ENCODE measurements at regions not wholly inside any gene's neighbourhood (a gene's known extent, or its start where the extent isn't known, plus 50 kb on each side); places are given as distances from the start of the nearest gene placed in this dataset.
"Not testable (repeated sequence)": the region's sequence is repeated elsewhere in the genome, so short reads cannot be mapped to it uniquely, and the experiment has no call there.

DNA sequence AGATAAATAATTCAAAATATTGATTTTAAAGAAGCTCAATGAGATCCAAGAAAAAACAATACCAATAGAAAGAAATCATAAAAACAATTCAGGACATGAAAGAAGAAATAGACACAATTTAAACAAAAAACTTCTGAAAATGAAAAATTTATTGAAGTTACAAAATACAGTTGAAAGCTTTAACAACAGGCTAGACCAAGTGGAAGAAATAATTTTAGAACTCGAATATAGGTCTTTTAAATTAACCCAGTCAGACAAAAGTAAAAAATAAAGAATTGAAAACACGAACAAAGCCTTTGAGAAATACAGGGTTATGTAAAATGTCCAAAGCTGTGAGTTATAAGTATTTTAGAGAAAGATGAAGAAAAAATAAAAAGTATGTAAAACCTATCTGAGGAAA lies 152.4 kb upstream of the SMIM30 start:
- DNase-seq (ENCODE audit: low spot score): no peak
- TF ChIP-seq, protein P1, sequence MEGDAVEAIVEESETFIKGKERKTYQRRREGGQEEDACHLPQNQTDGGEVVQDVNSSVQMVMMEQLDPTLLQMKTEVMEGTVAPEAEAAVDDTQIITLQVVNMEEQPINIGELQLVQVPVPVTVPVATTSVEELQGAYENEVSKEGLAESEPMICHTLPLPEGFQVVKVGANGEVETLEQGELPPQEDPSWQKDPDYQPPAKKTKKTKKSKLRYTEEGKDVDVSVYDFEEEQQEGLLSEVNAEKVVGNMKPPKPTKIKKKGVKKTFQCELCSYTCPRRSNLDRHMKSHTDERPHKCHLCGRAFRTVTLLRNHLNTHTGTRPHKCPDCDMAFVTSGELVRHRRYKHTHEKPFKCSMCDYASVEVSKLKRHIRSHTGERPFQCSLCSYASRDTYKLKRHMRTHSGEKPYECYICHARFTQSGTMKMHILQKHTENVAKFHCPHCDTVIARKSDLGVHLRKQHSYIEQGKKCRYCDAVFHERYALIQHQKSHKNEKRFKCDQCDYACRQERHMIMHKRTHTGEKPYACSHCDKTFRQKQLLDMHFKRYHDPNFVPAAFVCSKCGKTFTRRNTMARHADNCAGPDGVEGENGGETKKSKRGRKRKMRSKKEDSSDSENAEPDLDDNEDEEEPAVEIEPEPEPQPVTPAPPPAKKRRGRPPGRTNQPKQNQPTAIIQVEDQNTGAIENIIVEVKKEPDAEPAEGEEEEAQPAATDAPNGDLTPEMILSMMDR (IDR thresholded peaks at IDR 0.05; ENCODE audit: extremely low read depth, missing control alignments): no peak

DNA sequence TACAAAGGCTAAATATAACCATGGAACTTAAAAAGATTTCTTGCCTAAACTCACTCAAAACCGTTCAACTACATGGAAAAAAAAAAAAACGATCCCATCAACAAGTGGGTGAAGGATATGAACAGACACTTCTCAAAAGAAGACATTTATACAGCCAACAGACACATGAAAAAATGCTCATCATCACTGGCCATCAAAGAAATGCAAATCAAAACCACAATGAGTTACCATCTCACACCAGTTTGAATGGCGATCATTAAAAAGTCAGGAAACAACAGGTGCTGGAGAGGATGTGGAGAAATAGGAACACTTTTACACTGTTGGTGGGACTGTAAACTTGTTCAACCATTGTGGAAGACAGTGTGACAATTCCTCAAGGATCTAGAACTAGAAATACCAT lies 151.2 kb upstream of the SMIM30 start:
- DNase-seq (ENCODE audit: low spot score): not testable (repeated sequence)

DNA sequence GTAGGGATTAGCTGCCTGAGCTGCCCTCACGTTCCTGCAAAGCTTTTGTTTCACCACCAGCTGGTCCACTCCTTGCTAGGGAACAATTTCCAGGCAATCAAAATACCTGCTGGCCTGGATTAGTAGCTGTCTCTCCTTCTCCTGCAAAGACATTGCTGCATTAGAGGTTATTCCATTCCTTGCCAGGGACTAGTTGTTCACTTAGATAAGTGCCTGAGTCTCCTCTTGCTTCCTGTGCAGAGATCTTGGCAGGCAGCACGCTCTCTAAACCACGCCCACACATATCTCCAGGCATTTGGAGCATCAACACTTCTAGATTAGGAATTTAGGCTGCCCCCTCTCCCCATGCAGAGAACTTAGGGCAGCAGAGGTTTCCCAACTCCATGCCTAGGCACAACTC lies 150.4 kb upstream of the SMIM30 start:
- TF ChIP-seq, protein P1 (IDR thresholded peaks at IDR 0.05; ENCODE audit: extremely low read depth, missing control alignments): no peak
- DNase-seq (ENCODE audit: low spot score): no peak

DNA sequence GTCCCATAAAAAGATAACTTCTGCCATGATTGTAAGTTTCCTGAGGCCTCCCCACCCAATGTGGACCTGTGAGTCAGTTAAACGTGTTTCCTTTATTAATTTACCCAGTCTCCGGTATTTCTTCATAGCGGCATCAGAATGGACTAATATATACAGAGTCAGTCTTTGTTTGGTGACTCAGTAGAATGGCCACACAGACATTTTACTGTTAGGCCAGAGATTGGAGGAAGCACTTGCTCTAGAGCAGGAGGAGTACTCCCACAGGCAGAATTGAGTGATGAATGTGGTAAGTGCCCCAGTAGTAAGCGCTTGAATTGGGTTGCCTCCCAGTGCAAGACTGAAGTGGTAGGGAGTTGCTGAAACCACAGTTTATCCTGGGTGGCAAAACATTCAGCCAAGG lies 149.5 kb upstream of the SMIM30 start:
- TF ChIP-seq, protein P1 (IDR thresholded peaks at IDR 0.05; ENCODE audit: extremely low read depth, missing control alignments): no peak
- no peak for DNase-seq (ENCODE audit: low spot score)

DNA sequence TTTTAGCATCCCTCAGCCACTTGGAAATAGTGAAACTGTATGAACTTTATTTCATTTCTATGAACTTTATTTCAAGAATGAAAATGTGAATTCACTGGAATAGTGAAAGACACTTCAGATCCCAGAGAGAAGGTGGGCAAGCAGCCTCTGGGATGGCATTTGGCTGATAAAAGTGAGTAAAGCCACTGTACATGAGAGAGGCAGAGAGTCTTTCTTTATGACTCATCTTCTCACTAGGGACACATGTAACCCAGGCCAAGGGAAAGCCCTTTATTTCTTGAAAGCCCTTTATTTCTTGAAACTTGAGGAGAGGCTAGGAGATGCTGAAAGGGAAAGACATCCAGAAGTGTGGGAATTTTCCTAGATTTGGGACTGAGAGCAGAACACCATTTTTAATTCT lies 148.9 kb upstream of the SMIM30 start:
- no peak for DNase-seq (ENCODE audit: low spot score)
- TF ChIP-seq, protein P1 (IDR thresholded peaks at IDR 0.05; ENCODE audit: extremely low read depth, missing control alignments): no peak

DNA sequence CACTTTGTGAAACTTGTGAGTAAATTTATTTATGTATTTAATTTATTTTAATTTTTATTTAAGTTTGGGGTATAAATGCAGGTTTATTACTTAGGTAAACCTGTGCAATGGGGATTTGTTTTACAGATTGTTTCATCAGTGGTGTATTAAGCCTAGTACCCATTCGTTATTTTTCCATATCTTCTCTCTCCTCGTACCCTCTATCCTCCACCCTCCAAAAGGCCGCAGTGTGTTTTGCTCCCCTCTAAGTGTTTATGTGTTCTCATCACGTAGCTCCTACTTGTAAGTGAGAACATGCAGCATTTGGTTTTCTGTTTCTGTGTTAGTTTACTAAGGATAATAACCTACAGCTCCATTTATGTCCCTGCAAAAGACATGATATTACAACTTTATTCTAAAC lies 145.4 kb upstream of the SMIM30 start:
- DNase-seq (ENCODE audit: low spot score): no peak
- TF ChIP-seq, protein P1 (IDR thresholded peaks at IDR 0.05; ENCODE audit: extremely low read depth, missing control alignments): no peak

DNA sequence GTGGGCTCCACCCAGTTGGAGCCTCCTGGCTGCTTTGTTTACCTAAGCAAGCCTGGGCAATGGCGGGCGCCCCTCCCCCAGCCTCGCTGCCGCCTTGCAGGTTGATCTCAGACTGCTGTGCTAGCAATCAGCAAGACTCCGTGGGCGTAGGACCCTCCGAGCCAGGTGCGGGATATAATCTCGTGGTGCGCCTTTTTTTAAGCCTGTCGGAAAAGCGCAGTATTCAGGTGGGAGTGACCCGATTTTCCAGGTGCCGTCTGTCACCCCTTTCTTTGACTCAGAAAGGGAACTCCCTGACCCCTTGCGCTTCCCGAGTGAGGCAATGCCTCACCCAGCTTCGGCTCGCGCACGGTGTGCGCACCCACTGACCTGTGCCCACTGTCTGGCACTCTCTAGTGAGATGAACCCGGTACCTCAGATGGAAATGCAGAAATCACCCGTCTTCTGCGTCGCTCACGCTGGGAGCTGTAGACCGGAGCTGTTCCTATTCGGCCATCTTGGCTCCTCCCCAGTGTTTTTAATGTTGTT lies 144.9 kb upstream of the SMIM30 start:
- DNase-seq (ENCODE audit: low spot score): not testable (repeated sequence)

DNA sequence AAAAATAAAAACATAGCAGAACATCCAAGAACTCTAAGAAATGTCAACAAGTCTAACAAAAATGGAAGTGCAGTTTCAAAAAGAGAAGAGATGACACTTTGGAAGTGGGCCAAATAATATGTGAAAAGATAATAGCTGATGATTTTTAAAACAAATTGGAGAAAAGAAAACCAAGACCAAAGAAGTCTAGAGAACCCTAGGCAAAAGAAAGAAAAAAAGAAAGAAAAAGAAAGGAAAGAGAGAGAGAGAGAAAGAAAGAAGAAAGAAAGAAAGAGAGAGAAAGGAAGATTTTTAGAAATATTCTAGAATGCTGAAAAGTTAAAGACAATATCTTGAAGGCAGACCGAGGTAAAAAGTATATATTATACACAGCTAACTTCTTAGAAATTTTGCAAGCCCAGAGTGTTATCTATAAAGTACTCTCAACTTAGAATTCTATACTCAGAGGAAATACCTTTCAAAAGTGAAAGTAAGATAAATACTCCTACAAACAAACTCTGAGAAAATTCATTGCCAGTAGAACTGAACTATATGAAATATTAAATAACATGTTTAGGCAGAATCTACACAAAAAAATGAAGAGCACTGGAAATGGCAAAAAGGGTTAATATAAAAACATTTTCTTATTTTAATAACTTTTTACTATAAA lies 138.7 kb upstream of the SMIM30 start:
- TF ChIP-seq, protein P1 (IDR thresholded peaks at IDR 0.05; ENCODE audit: extremely low read depth, missing control alignments): no peak
- no peak for DNase-seq (ENCODE audit: low spot score)

Data from GM20000 (cell line).